Fibroblast of mammary gland (primary cell): ENCODE measurements at regions not wholly inside any gene's neighbourhood (a gene's known extent, or its start where the extent isn't known, plus 50 kb on each side); places are given as distances from the start of the nearest gene placed in this dataset.

ENCODE experiments used
- DNase-seq: peaks from one replicate; pipeline ENCODE4 v3.0.0-alpha.2; 2010; ENCODE audit warnings: low read depth
- H3K4me3 ChIP-seq: 2 replicates; pipeline ENCODE4 v1.5.1; 2011; ENCODE audit warnings: low read depth, mild to moderate bottlenecking, low read length, moderate library complexity; ENCODE audit not compliant: control insufficient read depth
- TF ChIP-seq, protein P1 (sequence below): conservative IDR thresholded peaks from 2 replicates; pipeline ENCODE4 v1.5.1; 2011; ENCODE audit warnings: low read depth, low read length, inconsistent platforms; ENCODE audit not compliant: control insufficient read depth, insufficient read depth

- TF ChIP-seq, protein P1, sequence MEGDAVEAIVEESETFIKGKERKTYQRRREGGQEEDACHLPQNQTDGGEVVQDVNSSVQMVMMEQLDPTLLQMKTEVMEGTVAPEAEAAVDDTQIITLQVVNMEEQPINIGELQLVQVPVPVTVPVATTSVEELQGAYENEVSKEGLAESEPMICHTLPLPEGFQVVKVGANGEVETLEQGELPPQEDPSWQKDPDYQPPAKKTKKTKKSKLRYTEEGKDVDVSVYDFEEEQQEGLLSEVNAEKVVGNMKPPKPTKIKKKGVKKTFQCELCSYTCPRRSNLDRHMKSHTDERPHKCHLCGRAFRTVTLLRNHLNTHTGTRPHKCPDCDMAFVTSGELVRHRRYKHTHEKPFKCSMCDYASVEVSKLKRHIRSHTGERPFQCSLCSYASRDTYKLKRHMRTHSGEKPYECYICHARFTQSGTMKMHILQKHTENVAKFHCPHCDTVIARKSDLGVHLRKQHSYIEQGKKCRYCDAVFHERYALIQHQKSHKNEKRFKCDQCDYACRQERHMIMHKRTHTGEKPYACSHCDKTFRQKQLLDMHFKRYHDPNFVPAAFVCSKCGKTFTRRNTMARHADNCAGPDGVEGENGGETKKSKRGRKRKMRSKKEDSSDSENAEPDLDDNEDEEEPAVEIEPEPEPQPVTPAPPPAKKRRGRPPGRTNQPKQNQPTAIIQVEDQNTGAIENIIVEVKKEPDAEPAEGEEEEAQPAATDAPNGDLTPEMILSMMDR, result no peak
- no peak overlapping the region for H3K4me3 ChIP-seq
- DNase-seq, result no peak
These were observed 342.5 kb upstream of the GATB start for GRCh38 chr4:152103181-152103901.

- TF ChIP-seq, protein P1, result no peak
- no peak for DNase-seq
These were observed 341.7 kb upstream of the GATB start for GRCh38 chr4:152102436-152103000.

DNA sequence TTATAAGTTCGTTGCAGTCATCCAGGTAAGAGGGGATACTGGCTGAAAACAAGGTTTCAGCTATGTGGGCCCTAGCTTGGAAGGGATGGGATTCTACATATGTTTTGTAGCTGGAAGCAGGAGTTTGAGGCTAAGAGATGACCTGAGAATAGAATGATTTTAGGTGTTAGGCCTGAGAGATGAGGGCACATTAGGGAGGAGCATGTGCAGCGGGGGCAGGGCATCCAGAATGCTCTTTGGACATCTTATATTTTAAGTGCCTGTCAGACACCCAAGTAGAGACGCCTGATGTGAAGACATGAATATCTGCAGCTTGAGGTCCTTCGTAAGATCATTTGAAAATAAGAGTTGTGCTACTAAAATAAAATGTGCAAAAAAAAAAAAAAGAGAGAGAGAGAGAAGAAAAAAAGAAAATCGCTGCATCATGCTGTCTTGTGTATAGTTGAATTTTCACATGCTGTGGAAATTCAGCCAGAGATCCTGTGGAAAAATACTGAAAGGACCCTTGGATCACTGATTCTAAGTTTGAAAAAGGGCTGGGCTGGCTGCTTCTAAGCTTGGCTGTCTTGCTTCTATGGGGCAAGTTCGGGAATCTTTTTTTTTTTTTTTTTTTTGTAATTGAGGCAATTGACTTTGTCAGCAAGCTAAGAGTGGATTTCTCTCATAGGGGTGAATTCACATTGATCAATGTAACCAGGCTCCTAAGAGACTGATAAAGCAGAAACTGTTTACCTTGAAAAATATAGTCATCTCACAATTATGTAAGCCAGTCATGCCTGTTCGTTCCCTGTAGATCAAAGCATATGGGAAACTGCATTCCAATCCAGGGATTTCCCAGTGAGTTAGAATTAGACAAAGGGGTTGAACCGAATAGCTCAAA, 341.0 kb upstream of the GATB start:
- TF ChIP-seq, protein P1, result no peak
- peak; percentile 47 for DNase-seq
- H3K4me3 ChIP-seq, result no peak overlapping the region

More at GRCh38 chr4:152102436-152103000, 341.7 kb upstream of the GATB start:
- H3K4me3 ChIP-seq, result no peak overlapping the region

DNA sequence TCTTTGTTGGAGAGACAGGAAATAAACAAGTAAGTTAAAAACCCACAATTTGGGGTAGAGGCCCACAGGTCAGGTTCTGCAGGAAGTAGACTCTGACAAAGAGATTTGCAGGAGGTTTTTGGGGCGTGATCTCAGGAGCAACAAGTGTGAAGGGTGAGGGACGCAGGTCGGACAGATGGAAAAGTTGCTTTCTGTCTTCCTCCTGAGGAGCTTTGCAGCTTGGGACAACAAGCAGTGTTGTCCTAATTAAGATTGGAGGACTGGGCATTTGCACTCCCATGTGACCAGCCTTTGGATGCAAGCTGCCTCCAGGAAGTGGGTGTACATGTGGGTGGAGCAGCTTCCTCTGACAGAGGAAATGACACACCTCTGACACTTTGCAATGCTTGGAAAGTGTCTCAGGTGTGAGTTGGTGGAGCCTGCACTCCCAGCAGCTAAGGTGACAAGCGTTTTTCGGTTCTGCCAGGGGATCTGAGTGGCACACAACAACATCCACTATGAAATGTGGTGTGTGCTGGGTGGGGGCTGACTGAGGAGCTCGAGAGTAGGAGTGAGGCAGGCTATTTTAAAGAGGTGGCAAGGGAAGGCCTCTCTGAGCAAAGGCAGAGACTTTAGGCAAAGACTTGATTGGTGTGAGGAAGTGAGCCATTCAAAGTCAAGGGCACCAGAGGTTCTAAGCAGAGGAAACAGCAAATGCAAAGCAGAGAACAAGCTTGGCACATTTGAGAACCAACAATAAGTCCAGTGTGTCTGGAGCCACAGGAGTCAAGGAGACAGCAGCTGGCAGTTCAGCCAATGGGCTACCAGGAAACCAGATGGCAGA, 339.8 kb upstream of the GATB start:
- TF ChIP-seq, protein P1, result no peak
- DNase-seq, result no peak
- H3K4me3 ChIP-seq, result no peak overlapping the region

DNA sequence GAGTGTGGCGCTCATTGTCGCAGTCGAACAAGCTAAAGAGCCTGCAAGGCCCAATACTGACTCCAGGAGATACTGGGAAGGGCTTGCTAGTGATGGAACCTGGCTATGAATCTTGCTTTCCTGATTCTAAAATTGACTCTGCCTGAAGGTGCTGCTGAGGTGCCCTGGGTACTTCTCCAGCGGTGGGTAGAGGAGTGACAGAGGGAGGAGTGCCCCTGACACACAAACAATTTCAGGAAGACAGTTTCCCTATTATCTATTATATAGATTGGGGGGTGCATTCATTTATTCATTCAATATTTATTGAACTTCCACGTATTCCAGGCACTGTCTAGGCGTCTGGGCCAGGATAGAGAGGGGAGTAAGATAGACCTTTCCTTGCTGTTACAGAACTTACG, 339.2 kb upstream of the GATB start:
- DNase-seq, result no peak
- no peak overlapping the region for H3K4me3 ChIP-seq
- TF ChIP-seq, protein P1, result no peak

DNA sequence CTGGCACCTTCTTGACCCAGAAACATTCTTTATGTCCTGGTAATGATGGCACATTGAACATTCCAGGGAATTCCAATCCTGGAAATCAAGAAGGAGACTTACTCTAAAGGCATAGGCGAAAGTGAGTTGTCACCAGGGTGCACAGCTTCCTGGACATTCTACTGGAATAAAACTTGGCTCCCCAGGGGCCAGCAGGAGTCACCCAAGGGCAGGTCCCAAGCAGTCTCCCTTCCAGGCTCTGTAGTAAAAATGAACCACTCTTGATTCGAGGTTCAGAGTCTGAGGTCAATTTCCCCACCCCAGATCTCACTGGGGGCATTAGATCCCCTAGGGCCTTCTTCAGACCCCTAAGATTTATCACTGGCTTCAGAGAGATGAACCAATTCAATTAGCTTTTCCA, 338.7 kb upstream of the GATB start:
- no peak overlapping the region for H3K4me3 ChIP-seq
- no peak for DNase-seq
- TF ChIP-seq, protein P1, result no peak
